ENCODE measurements at regions not wholly inside any gene's neighbourhood (a gene's known extent, or its start where the extent isn't known, plus 50 kb on each side); places are given as distances from the start of the nearest gene placed in this dataset.

GRCh38 chr17:79137789-79138165, 63.2 kb downstream of the ENGASE start:
- H3K36me3 ChIP-seq: no peaks in the 10 kb centered on the region
- H3K4me1 ChIP-seq: no peaks in the 10 kb centered on the region
- DNase-seq: no peak
- H3K27me3 ChIP-seq: peaks cover 0 to 95% of the 10 kb centered on the region in 2 donors
- TF ChIP-seq CTCF (IDR thresholded peaks at IDR 0.05): no peak
- H3K27ac ChIP-seq: no peak overlapping the region
- intact Hi-C loops (cut with DNase I; ENCODE audit: low total_unique reads): no loop called here
- no peak overlapping the region for H3K4me3 ChIP-seq
- H3K9me3 ChIP-seq: no peaks in the 10 kb centered on the region

GRCh38 chr17:79137015-79137788, 62.6 kb downstream of the ENGASE start:
- no peak for TF ChIP-seq CTCF (IDR thresholded peaks at IDR 0.05)
- intact Hi-C loops (cut with DNase I; ENCODE audit: low total_unique reads): no loop called here
- DNase-seq: no peak
- no peaks in the 10 kb centered on the region for H3K36me3 ChIP-seq
- H3K4me3 ChIP-seq: no peak overlapping the region
- no peak overlapping the region for H3K27ac ChIP-seq
- no peaks in the 10 kb centered on the region for H3K4me1 ChIP-seq
- H3K27me3 ChIP-seq: peaks cover 0 to 96% of the 10 kb centered on the region in 2 donors
- H3K9me3 ChIP-seq: no peaks in the 10 kb centered on the region

GRCh38 chr17:79136596-79136995, 62.0 kb downstream of the ENGASE start:
- TF ChIP-seq CTCF (IDR thresholded peaks at IDR 0.05): no peak

More at GRCh38 chr17:79136596-79136995, 62.0 kb downstream of the ENGASE start:
- H3K4me1 ChIP-seq: no peaks in the 10 kb centered on the region
- H3K9me3 ChIP-seq: no peaks in the 10 kb centered on the region
- no peak overlapping the region for H3K27ac ChIP-seq
- H3K4me3 ChIP-seq: no peak overlapping the region
- DNase-seq: no peak
- intact Hi-C loops (cut with DNase I; ENCODE audit: low total_unique reads): no loop called here
- H3K36me3 ChIP-seq: no peaks in the 10 kb centered on the region
- H3K27me3 ChIP-seq: peaks cover 0 to 96% of the 10 kb centered on the region in 2 donors
